H1 (cell line): ENCODE measurements at regions not wholly inside any gene's neighbourhood (a gene's known extent, or its start where the extent isn't known, plus 50 kb on each side); places are given as distances from the start of the nearest gene placed in this dataset.

Experiments
- CTCF ChIA-PET: fragments of 300-600 bp; sonication (Branson Sonifier 250); formaldehyde crosslinking; loops from one replicate; lab custom pipeline; 2021; ENCODE audit not compliant: partially characterized antibody; lab: Charles Lee
- POLR2A ChIA-PET: fragments of 300-600 bp; sonication (Branson Sonifier 250); formaldehyde crosslinking; loops from one replicate; lab custom pipeline; 2021; ENCODE audit warnings: inconsistent platforms; ENCODE audit not compliant: partially characterized antibody; lab: Charles Lee
- DNase-seq, 2 experiments: peaks; one replicate each; pipeline versions ENCODE4 v3.0.0 to v3.0.0-alpha.2; 2010 to 2022; ENCODE audit warnings: low spot score in 2 of 2, low read depth in 1 of 2, mixed read lengths in 1 of 2
- FAIRE-seq: peaks from 2 replicates; lab custom pipeline; 2011; peaks lifted over from hg19 to GRCh38; lab: Jason Lieb, UNC
- H2AFZ ChIP-seq: 2 replicates; pipeline ENCODE4 v1.8.1; 2012; ENCODE audit warnings: low read length, inconsistent platforms
- H2AK5ac ChIP-seq: 2 replicates; pipeline ENCODE4 v1.6.1; 2013; ENCODE audit warnings: low read depth, low read length
- H2BK120ac ChIP-seq: replicated peaks from 2 replicates; pipeline ENCODE3; 2013; ENCODE audit warnings: low read depth, low read length, inconsistent platforms
- H2BK12ac ChIP-seq: 2 replicates; pipeline ENCODE4 v1.6.1; 2013; ENCODE audit warnings: low read depth, low read length
- H2BK15ac ChIP-seq: 2 replicates; pipeline ENCODE4 v1.6.1; 2013; ENCODE audit warnings: low read length
- H2BK20ac ChIP-seq: 2 replicates; pipeline ENCODE4 v1.6.1; 2013; ENCODE audit warnings: low read length
- H2BK5ac ChIP-seq: 2 replicates; pipeline ENCODE4 v1.6.1; 2013; ENCODE audit warnings: low read depth, low read length
- H3K14ac ChIP-seq: 2 replicates; pipeline ENCODE4 v1.6.1; 2013; ENCODE audit warnings: inconsistent platforms; ENCODE audit not compliant: insufficient read length
- H3K18ac ChIP-seq: 2 replicates; pipeline ENCODE4 v1.6.1; 2013; ENCODE audit warnings: low read length; ENCODE audit errors: extremely low read depth
- H3K23ac ChIP-seq: 2 replicates; pipeline ENCODE4 v1.6.1; 2013; ENCODE audit warnings: inconsistent platforms; ENCODE audit not compliant: insufficient read length
- H3K23me2 ChIP-seq: 2 replicates; pipeline ENCODE4 v1.6.1; 2013; ENCODE audit warnings: low read depth, low read length
- H3K27ac ChIP-seq: 2 replicates; pipeline ENCODE4 v1.6.1; 2011; ENCODE audit warnings: low read depth, low read length, inconsistent platforms
- H3K27me3 ChIP-seq, 4 experiments: replicated peaks in 1 of 4; 1 replicate in 1 of 4; 2 replicates in 3 of 4; pipeline versions ENCODE4 v1.6.1 to v1.8.1; 2011 to 2013; ENCODE audit warnings: low read length in 3 of 4, mild to moderate bottlenecking in 3 of 4, inconsistent platforms in 2 of 4, mixed read lengths in 2 of 4, moderate library complexity in 1 of 4; ENCODE audit not compliant: control insufficient read depth in 3 of 4, insufficient read depth in 3 of 4; ENCODE audit errors: extremely low read depth in 1 of 4
- H3K36me3 ChIP-seq, 4 experiments: 2 replicates each; pipeline versions ENCODE4 v1.6.1 to v1.8.1; 2011 to 2013; ENCODE audit warnings: mild to moderate bottlenecking in 4 of 4, low read length in 3 of 4, moderate library complexity in 2 of 4, control low read depth in 1 of 4, inconsistent platforms in 1 of 4; ENCODE audit not compliant: insufficient read depth in 4 of 4, control insufficient read depth in 2 of 4
- H3K4ac ChIP-seq: replicated peaks from 2 replicates; pipeline ENCODE3; 2013; ENCODE audit warnings: low read length, low read depth, mixed read lengths, inconsistent platforms; ENCODE audit not compliant: insufficient read length
- H3K4me1 ChIP-seq, 4 experiments: replicated peaks in 1 of 4; 1 replicate in 1 of 4; 2 replicates in 3 of 4; pipeline versions ENCODE4 v1.6.1 to v1.8.1; 2011 to 2013; ENCODE audit warnings: low read length in 3 of 4, inconsistent platforms in 2 of 4, mixed read lengths in 1 of 4; ENCODE audit not compliant: insufficient read depth in 4 of 4, control insufficient read depth in 3 of 4
- H3K4me2 ChIP-seq, 2 experiments: 2 replicates each; pipeline versions ENCODE4 v1.6.1 to v1.8.1; 2011 to 2013; ENCODE audit warnings: low read depth in 2 of 2, low read length in 2 of 2, control low read depth in 1 of 2, inconsistent platforms in 1 of 2, mild to moderate bottlenecking in 1 of 2; ENCODE audit not compliant: insufficient read depth in 1 of 2
- H3K4me3 ChIP-seq, 4 experiments: fragments of 200-600, 300-600 bp in 1 of 4; sonication (generic), shearing (Covaris generic), sonication (Bioruptor Twin) in 1 of 4; 2 replicates each; pipeline versions ENCODE4 v1.5.1 to v1.8.1; 2011 to 2016; ENCODE audit warnings: low read length in 4 of 4, low read depth in 3 of 4, control low read depth in 2 of 4, inconsistent platforms in 2 of 4, mild to moderate bottlenecking in 2 of 4, mixed read lengths in 1 of 4, moderate library complexity in 1 of 4; ENCODE audit not compliant: insufficient read depth in 2 of 4; ENCODE audit errors: extremely low read depth in 1 of 4
- H3K56ac ChIP-seq: replicated peaks from 2 replicates; pipeline ENCODE3; 2013; ENCODE audit warnings: low read depth, mild to moderate bottlenecking, mixed read lengths, low read length, inconsistent platforms; ENCODE audit not compliant: insufficient read length
- H3K79me1 ChIP-seq: 2 replicates; pipeline ENCODE4 v1.6.1; 2013; ENCODE audit warnings: low read depth, low read length, control low read depth
- H3K79me2 ChIP-seq, 2 experiments: 2 replicates each; pipeline versions ENCODE4 v1.6.1 to v1.8.1; 2012 to 2013; ENCODE audit warnings: low read length in 2 of 2, mild to moderate bottlenecking in 2 of 2, inconsistent platforms in 1 of 2; ENCODE audit not compliant: insufficient read depth in 2 of 2, control insufficient read depth in 1 of 2
- H3K9ac ChIP-seq, 4 experiments: replicated peaks in 1 of 4; 1 replicate in 1 of 4; 2 replicates in 3 of 4; pipeline versions ENCODE4 v1.6.1 to v1.8.1; 2011 to 2013; ENCODE audit warnings: low read depth in 3 of 4, low read length in 3 of 4, control low read depth in 2 of 4, mild to moderate bottlenecking in 2 of 4, moderate library complexity in 2 of 4, inconsistent platforms in 1 of 4; ENCODE audit errors: extremely low read depth in 1 of 4
- H3K9me3 ChIP-seq, 2 experiments: 2 replicates each; pipeline versions ENCODE4 v1.6.1 to v1.8.1; 2012 to 2013; ENCODE audit warnings: mild to moderate bottlenecking in 2 of 2, moderate library complexity in 2 of 2, control low read depth in 1 of 2, inconsistent platforms in 1 of 2, low read depth in 1 of 2, low read length in 1 of 2, mixed read lengths in 1 of 2; ENCODE audit not compliant: insufficient read depth in 2 of 2
- H4K20me1 ChIP-seq, 2 experiments: replicated peaks in 1 of 2; 2 replicates each; pipeline versions ENCODE3 to v1.8.1; 2011 to 2013; ENCODE audit warnings: inconsistent platforms in 2 of 2, low read length in 2 of 2, mild to moderate bottlenecking in 1 of 2; ENCODE audit not compliant: insufficient read depth in 2 of 2, control insufficient read depth in 1 of 2
- H4K5ac ChIP-seq: 2 replicates; pipeline ENCODE4 v1.6.1; 2013; ENCODE audit warnings: low read length, low read depth, mixed read lengths, inconsistent platforms; ENCODE audit not compliant: insufficient read length
- H4K8ac ChIP-seq: 2 replicates; pipeline ENCODE4 v1.8.0; 2013; ENCODE audit warnings: mild to moderate bottlenecking, moderate library complexity, low read length, inconsistent platforms; ENCODE audit not compliant: insufficient read depth; ENCODE audit errors: extremely low read depth
- H4K91ac ChIP-seq: replicated peaks from 2 replicates; pipeline ENCODE3; 2013; ENCODE audit warnings: low read length, mixed read lengths, inconsistent platforms; ENCODE audit not compliant: insufficient read length
- EGR1 ChIP-seq: IDR thresholded peaks from 2 replicates; pipeline ENCODE4 v1.6.1; 2011; ENCODE audit warnings: low read depth, low read length, borderline replicate concordance
- EZH2 ChIP-seq: fragments of 200-600 bp; sonication (generic); IDR thresholded peaks from 2 replicates; pipeline ENCODE4 v1.7.1; 2012; ENCODE audit warnings: low read depth, mild to moderate bottlenecking, moderate library complexity, low read length, inconsistent platforms; ENCODE audit not compliant: severe bottlenecking
- KDM5A ChIP-seq: fragments of 200-600 bp; IDR thresholded peaks from 2 replicates; pipeline ENCODE4 v1.7.1; 2012; ENCODE audit warnings: mild to moderate bottlenecking, low read length, inconsistent platforms, mixed read lengths
- NANOG ChIP-seq: IDR thresholded peaks from 2 replicates; pipeline ENCODE4 v1.6.1; 2011; ENCODE audit warnings: low read length, low read depth, mild to moderate bottlenecking, inconsistent platforms; ENCODE audit not compliant: insufficient read depth, poor library complexity, severe bottlenecking
- POLR2A ChIP-seq, 2 experiments: IDR thresholded peaks; 1 replicate in 1 of 2; 2 replicates in 1 of 2; pipeline ENCODE4 v1.6.1; 2011; ENCODE audit warnings: low read depth in 2 of 2, low read length in 2 of 2, mild to moderate bottlenecking in 2 of 2; ENCODE audit errors: control extremely low read depth in 1 of 2
- RXRA ChIP-seq: IDR thresholded peaks from 2 replicates; pipeline ENCODE4 v1.6.1; 2011; ENCODE audit warnings: low read depth, mild to moderate bottlenecking, low read length, moderate library complexity; ENCODE audit not compliant: insufficient read depth
- SIN3A ChIP-seq, 2 experiments: IDR thresholded peaks in 1 of 2; conservative IDR thresholded peaks in 1 of 2; 2 replicates each; pipeline ENCODE4 v1.6.1; 2011 to 2012; ENCODE audit warnings: low read length in 2 of 2, improper control_type of control experiment in 1 of 2, low read depth in 1 of 2, mild to moderate bottlenecking in 1 of 2
- TCF12 ChIP-seq: IDR thresholded peaks from 2 replicates; pipeline ENCODE4 v1.6.1; 2011; ENCODE audit warnings: low read depth, mild to moderate bottlenecking, low read length
- TEAD4 ChIP-seq: IDR thresholded peaks from 2 replicates; pipeline ENCODE4 v1.6.1; 2012; ENCODE audit warnings: low read depth, low read length, inconsistent platforms, mixed read lengths
- WGBS, 2 experiments: shearing (Covaris generic) in 1 of 2; methylation state at CpG; one replicate each; pipeline versions ENCODE4 v1.1.6 to v1.1.7; 2013 to 2015; ENCODE audit warnings: low lambda C conversion rate in 2 of 2, mixed read lengths in 2 of 2, inconsistent platforms in 1 of 2, low coverage in 1 of 2, missing lambda C conversion rate in 1 of 2; ENCODE audit not compliant: insufficient replicate concordance in 2 of 2, insufficient coverage in 1 of 2, insufficient read length in 1 of 2; ENCODE audit errors: extremely low coverage in 1 of 2, missing lambda C conversion rate in 1 of 2; 5-methylcytosine and 5-hydroxymethylcytosine counted together
- TF ChIP-seq, protein P1 (sequence below): IDR thresholded peaks from 2 replicates; pipeline ENCODE4 v1.6.1; 2012; ENCODE audit warnings: low read length, inconsistent platforms
- TF ChIP-seq, protein P2 (sequence below): IDR thresholded peaks from 2 replicates; pipeline ENCODE4 v1.6.1; 2011; ENCODE audit warnings: low read length, improper control_type of control experiment

DNA sequence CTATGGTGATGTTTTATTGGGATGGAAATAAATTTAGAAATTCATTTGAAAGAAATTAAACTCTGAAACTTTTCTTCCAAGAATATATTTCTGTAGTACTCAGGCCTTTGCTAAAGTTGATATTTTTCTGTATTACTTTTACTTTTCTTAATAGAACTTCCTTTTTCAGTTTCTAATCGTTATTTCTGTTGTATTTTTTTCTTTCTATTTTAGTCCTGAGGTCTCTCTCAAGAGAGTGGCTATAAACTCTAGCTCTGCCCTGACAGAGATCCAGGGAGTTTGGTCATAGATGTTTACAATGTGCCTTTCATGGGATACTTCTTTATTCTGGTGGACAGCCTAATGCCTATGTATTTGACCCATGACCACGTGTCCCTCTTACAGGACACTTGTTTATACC, 51.0 kb downstream of the OR2B6 start:
- H3K36me3 ChIP-seq = no peaks in the 10 kb centered on the region
- CTCF ChIA-PET = no interaction called here
- WGBS, 2 experiments = 68% methylated on average over 2 of the region's 2 CpGs; no CpG with 5 or more reads in 1 of the 2 experiments
- TF ChIP-seq KDM5A (no peak), RXRA (no peak), TEAD4 (no peak), SIN3A (conservative IDR thresholded peaks at IDR 0.05 in 1 of 2, IDR thresholded peaks at IDR 0.05 in 1 of 2; ENCODE audit: low read depth in 1 of 2, low read length in 2 of 2) (no peak), NANOG (no peak), EGR1 (no peak), TCF12 (no peak), EZH2 (no peak), POLR2A (IDR thresholded peaks at IDR 0.05; ENCODE audit: control extremely low read depth in 1 of 2, low read depth in 2 of 2, low read length in 2 of 2) (no peak)
- TF ChIP-seq, protein P1, sequence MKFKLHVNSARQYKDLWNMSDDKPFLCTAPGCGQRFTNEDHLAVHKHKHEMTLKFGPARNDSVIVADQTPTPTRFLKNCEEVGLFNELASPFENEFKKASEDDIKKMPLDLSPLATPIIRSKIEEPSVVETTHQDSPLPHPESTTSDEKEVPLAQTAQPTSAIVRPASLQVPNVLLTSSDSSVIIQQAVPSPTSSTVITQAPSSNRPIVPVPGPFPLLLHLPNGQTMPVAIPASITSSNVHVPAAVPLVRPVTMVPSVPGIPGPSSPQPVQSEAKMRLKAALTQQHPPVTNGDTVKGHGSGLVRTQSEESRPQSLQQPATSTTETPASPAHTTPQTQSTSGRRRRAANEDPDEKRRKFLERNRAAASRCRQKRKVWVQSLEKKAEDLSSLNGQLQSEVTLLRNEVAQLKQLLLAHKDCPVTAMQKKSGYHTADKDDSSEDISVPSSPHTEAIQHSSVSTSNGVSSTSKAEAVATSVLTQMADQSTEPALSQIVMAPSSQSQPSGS = no peak
- TF ChIP-seq, protein P2, sequence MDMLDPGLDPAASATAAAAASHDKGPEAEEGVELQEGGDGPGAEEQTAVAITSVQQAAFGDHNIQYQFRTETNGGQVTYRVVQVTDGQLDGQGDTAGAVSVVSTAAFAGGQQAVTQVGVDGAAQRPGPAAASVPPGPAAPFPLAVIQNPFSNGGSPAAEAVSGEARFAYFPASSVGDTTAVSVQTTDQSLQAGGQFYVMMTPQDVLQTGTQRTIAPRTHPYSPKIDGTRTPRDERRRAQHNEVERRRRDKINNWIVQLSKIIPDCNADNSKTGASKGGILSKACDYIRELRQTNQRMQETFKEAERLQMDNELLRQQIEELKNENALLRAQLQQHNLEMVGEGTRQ = no peak

More for the DNA sequence above, 51.0 kb downstream of the OR2B6 start:
- no peak overlapping the region for H3K56ac ChIP-seq
- DNase-seq (no peak), FAIRE-seq (no peak)
- no peak overlapping the region for H4K91ac ChIP-seq
- no peak overlapping the region for H2BK20ac ChIP-seq
- no peak overlapping the region for H2BK5ac ChIP-seq
- H2BK120ac ChIP-seq = no peak overlapping the region
- no peaks in the 10 kb centered on the region for H3K9me3 ChIP-seq
- H3K23me2 ChIP-seq = no peaks in the 10 kb centered on the region
- H3K27me3 ChIP-seq = no peaks in the 10 kb centered on the region
- peaks cover 7 to 22% (median 18%) of the 10 kb centered on the region in 4 experiments for H3K4me1 ChIP-seq
- H3K79me2 ChIP-seq = no peaks in the 10 kb centered on the region
- H2BK12ac ChIP-seq = no peak overlapping the region
- H3K4me2 ChIP-seq = no peak overlapping the region
- H3K27ac ChIP-seq = no peak overlapping the region
- H4K8ac ChIP-seq = no peak overlapping the region
- H3K14ac ChIP-seq = no peak overlapping the region
- no peaks in the 10 kb centered on the region for H4K20me1 ChIP-seq
- H3K4me3 ChIP-seq = no peak overlapping the region
- POLR2A ChIA-PET = no interaction called here
- H3K18ac ChIP-seq = no peak overlapping the region
- no peak overlapping the region for H3K23ac ChIP-seq
- no peaks in the 10 kb centered on the region for H3K79me1 ChIP-seq
- H3K9ac ChIP-seq = no peak overlapping the region
- no peak overlapping the region for H3K4ac ChIP-seq
- H2AK5ac ChIP-seq = no peak overlapping the region
- no peak overlapping the region for H4K5ac ChIP-seq
- H2BK15ac ChIP-seq = no peak overlapping the region
- H2AFZ ChIP-seq = no peak overlapping the region
